Neural crest cell (in vitro differentiated cells): ENCODE measurements at regions not wholly inside any gene's neighbourhood (a gene's known extent, or its start where the extent isn't known, plus 50 kb on each side); places are given as distances from the start of the nearest gene placed in this dataset.

Experiments
- DNase-seq: peaks from one replicate; pipeline ENCODE4 v3.0.0; 2021; ENCODE audit warnings: low read depth, mixed read lengths, low spot score
- H3K27ac Mint-ChIP-seq: one replicate; pipeline ENCODE4 v1.8.0; 2021; ENCODE audit warnings: mild to moderate bottlenecking, mixed read lengths; ENCODE audit not compliant: unreplicated experiment
- H3K27me3 Mint-ChIP-seq: 2 replicates; pipeline ENCODE4 v1.8.0; 2021; ENCODE audit warnings: low read depth, mild to moderate bottlenecking, mixed read lengths
- H3K36me3 Mint-ChIP-seq: 2 replicates; pipeline ENCODE4 v1.8.0; 2021; ENCODE audit warnings: low read depth, mild to moderate bottlenecking, mixed read lengths
- H3K4me1 Mint-ChIP-seq: 2 replicates; pipeline ENCODE4 v1.8.0; 2021; ENCODE audit warnings: mixed read lengths
- H3K4me3 Mint-ChIP-seq: one replicate; pipeline ENCODE4 v1.8.0; 2021; ENCODE audit warnings: mild to moderate bottlenecking, mixed read lengths
- H3K9me3 Mint-ChIP-seq: 2 replicates; pipeline ENCODE4 v1.8.0; 2021; ENCODE audit warnings: mixed read lengths
- TF ChIP-seq, protein P1 (sequence below): fragments of 200-600 bp; sonication (generic); conservative IDR thresholded peaks from 2 replicates; pipeline ENCODE4 v1.5.0; 2021; ENCODE audit warnings: antibody characterized with exemption, mild to moderate bottlenecking

GRCh38 chrX:45689971-45690370 lies 489.3 kb upstream of the DIPK2B start:
- H3K4me1 Mint-ChIP-seq: no peaks in the 10 kb centered on the region
- H3K4me3 Mint-ChIP-seq: no peak overlapping the region
- H3K27ac Mint-ChIP-seq: no peak overlapping the region
- TF ChIP-seq, protein P1, sequence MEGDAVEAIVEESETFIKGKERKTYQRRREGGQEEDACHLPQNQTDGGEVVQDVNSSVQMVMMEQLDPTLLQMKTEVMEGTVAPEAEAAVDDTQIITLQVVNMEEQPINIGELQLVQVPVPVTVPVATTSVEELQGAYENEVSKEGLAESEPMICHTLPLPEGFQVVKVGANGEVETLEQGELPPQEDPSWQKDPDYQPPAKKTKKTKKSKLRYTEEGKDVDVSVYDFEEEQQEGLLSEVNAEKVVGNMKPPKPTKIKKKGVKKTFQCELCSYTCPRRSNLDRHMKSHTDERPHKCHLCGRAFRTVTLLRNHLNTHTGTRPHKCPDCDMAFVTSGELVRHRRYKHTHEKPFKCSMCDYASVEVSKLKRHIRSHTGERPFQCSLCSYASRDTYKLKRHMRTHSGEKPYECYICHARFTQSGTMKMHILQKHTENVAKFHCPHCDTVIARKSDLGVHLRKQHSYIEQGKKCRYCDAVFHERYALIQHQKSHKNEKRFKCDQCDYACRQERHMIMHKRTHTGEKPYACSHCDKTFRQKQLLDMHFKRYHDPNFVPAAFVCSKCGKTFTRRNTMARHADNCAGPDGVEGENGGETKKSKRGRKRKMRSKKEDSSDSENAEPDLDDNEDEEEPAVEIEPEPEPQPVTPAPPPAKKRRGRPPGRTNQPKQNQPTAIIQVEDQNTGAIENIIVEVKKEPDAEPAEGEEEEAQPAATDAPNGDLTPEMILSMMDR: no peak
- peaks cover 13% of the 10 kb centered on the region for H3K9me3 Mint-ChIP-seq
- H3K27me3 Mint-ChIP-seq: no peaks in the 10 kb centered on the region
- DNase-seq: no peak
- H3K36me3 Mint-ChIP-seq: peaks cover 4% of the 10 kb centered on the region

DNA sequence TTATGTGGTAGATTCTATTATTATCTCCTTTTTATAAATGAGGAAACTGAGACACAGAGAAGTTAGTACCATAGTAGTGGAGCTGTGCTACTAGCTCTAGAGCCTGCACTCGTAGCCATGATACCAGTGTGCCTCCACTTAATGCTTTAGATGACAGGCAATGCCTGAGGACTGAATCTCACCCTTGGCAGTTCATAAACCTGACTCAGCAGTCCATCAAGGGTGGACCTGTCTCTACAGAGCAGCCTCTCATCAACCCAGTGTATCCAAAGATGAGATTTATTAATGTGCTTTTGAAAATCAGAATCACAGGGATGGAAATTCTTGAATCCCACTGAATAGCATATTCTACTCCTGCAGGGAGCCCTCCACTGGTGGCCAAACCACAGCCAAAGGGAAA lies 483.2 kb upstream of the DIPK2B start:
- H3K36me3 Mint-ChIP-seq: peaks cover 3% of the 10 kb centered on the region
- no peak overlapping the region for H3K27ac Mint-ChIP-seq
- no peak overlapping the region for H3K4me3 Mint-ChIP-seq
- no peaks in the 10 kb centered on the region for H3K27me3 Mint-ChIP-seq
- peaks cover 11% of the 10 kb centered on the region for H3K9me3 Mint-ChIP-seq
- H3K4me1 Mint-ChIP-seq: no peaks in the 10 kb centered on the region
- DNase-seq: no peak
- TF ChIP-seq, protein P1: no peak

- Mint-ChIP-seq H3K4me1 (no peaks in the 10 kb centered on the region), H3K27me3 (no peaks in the 10 kb centered on the region), H3K4me3 (no peak overlapping the region), H3K27ac (no peak overlapping the region), H3K36me3 (peaks cover 3% of the 10 kb centered on the region), H3K9me3 (peaks cover 7% of the 10 kb centered on the region)
- no peak for DNase-seq
- TF ChIP-seq, protein P1: no peak
These were observed 481.2 kb upstream of the DIPK2B start for GRCh38 chrX:45681891-45682290.

DNA sequence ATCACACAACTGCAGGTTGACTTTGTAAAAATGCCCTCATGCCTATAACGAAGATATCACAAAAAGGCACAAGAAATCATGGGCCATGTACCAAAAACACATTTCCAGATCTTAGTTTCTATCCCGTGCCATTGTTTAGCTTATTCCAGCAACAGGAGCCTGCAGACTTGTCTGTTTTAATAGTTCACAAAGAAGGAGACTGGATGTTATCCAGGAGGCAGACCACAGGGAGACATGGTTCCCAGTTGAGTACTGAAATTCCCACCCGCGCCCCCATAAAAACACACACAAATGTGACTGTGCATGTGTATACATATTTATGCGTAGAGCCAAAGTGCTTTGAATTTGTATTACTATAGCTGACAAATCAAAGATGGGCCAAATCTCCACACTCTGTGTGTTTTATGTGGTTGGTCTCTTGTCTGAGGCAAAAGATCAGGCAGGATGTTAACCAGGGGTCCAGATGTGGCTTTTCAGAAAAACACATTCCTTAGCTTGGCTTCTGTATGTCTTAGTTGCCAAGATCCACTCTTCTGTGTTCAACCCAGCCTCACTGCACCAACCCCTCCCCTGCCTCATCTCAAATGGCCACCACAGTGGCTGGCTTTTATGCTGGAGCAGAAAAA lies 469.2 kb upstream of the DIPK2B start:
- Mint-ChIP-seq H3K9me3 (peaks cover 10% of the 10 kb centered on the region), H3K27me3 (no peaks in the 10 kb centered on the region), H3K36me3 (no peaks in the 10 kb centered on the region), H3K4me1 (no peaks in the 10 kb centered on the region), H3K4me3 (no peak overlapping the region), H3K27ac (no peak overlapping the region)
- TF ChIP-seq, protein P1: no peak
- DNase-seq: no peak

DNA sequence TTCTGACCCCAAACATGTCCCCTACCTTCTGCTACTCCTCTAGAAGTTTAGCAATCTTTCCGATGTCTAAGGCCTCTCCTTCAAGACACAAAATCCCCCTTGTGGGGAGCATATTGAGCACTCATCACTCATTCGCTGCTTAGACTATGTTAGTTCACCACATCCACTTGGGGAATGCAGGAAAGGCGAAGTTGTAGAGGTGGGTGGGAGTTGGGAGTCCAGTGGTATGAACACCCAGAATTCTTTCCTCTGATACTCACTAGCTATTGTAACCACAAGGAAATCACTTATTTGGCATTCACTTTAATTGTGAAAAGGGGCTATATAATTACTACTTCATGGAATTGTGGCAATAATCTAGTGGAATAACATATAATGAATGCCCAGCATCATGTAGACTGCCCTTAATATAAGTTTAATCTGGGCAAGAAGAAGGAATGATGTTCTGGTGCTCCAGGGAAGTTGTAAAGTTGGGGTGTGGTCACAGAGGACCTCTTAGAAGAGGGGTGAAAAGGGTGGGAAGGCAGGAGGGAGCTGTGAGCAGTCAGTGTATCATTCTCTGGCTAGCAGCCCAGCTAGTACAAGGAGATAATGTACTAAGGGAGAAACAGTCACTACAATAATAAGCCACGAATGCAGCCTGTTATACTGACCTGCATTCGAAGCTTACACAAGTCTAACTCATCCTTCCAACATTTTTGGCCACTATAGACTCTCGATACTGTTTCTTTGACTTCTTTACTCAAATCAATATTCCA lies 468.2 kb upstream of the DIPK2B start:
- H3K4me3 Mint-ChIP-seq: no peak overlapping the region
- no peak overlapping the region for H3K27ac Mint-ChIP-seq
- H3K4me1 Mint-ChIP-seq: no peaks in the 10 kb centered on the region
- DNase-seq: no peak
- H3K36me3 Mint-ChIP-seq: no peaks in the 10 kb centered on the region
- peaks cover 9% of the 10 kb centered on the region for H3K9me3 Mint-ChIP-seq
- TF ChIP-seq, protein P1: no peak
- no peaks in the 10 kb centered on the region for H3K27me3 Mint-ChIP-seq
